HEK293T (cell line): ENCODE measurements at regions not wholly inside any gene's neighbourhood (a gene's known extent, or its start where the extent isn't known, plus 50 kb on each side); places are given as distances from the start of the nearest gene placed in this dataset.
"Not testable (repeated sequence)": the region's sequence is repeated elsewhere in the genome, so short reads cannot be mapped to it uniquely, and the experiment has no call there.

Source experiments
- CTCF ChIA-PET: fragments of 350-600 bp; formaldehyde crosslinking; extraction: SDS; loops from one replicate; lab custom pipeline; 2021; ENCODE audit warnings: antibody characterized with exemption, inconsistent platforms; lab: Yijun Ruan, JAX
- POLR2A ChIA-PET: fragments of 350-600 bp; formaldehyde crosslinking; extraction: SDS; loops from one replicate; lab custom pipeline; 2020; ENCODE audit warnings: antibody characterized with exemption, inconsistent platforms; lab: Yijun Ruan, JAX
- DNase-seq: peaks from one replicate; pipeline ENCODE4 v3.0.0; 2012; ENCODE audit warnings: mixed read lengths; ENCODE audit errors: extremely low spot score
- ARNT ChIP-seq: fragments of 450-650 bp; IDR thresholded peaks from 2 replicates; pipeline ENCODE4 v1.6.1; 2017; ENCODE audit warnings: mild to moderate bottlenecking
- BHLHE40 ChIP-seq: fragments of 450-650 bp; IDR thresholded peaks from 2 replicates; pipeline ENCODE4 v1.6.1; 2016; ENCODE audit warnings: mild to moderate bottlenecking, moderate library complexity, borderline replicate concordance
- CTBP1 ChIP-seq: fragments of 450-650 bp; IDR thresholded peaks from 2 replicates; pipeline ENCODE4 v1.6.1; 2016; ENCODE audit warnings: borderline replicate concordance
- ELF4 ChIP-seq: fragments of 450-650 bp; IDR thresholded peaks from 2 replicates; pipeline ENCODE4 v1.6.1; 2017; ENCODE audit warnings: antibody characterized with exemption
- FOXA1 ChIP-seq: fragments of 450-650 bp; IDR thresholded peaks from 2 replicates; pipeline ENCODE4 v1.6.1; 2016; ENCODE audit warnings: mild to moderate bottlenecking
- FOXK2 ChIP-seq: fragments of 450-650 bp; IDR thresholded peaks from 2 replicates; pipeline ENCODE4 v1.6.1; 2016; ENCODE audit warnings: mild to moderate bottlenecking
- FOXM1 ChIP-seq: fragments of 450-650 bp; IDR thresholded peaks from 2 replicates; pipeline ENCODE4 v1.6.1; 2017; ENCODE audit warnings: mild to moderate bottlenecking, borderline replicate concordance
- HDGF ChIP-seq: fragments of 450-650 bp; IDR thresholded peaks from 2 replicates; pipeline ENCODE4 v1.6.1; 2017; ENCODE audit warnings: antibody characterized with exemption, borderline replicate concordance
- L3MBTL2 ChIP-seq: fragments of 450-650 bp; conservative IDR thresholded peaks from 2 replicates; pipeline ENCODE4 v1.6.1; 2016; ENCODE audit warnings: mild to moderate bottlenecking
- LEF1 ChIP-seq: fragments of 450-650 bp; IDR thresholded peaks from 2 replicates; pipeline ENCODE4 v1.6.1; 2017; ENCODE audit warnings: mild to moderate bottlenecking, borderline replicate concordance
- NFRKB ChIP-seq: fragments of 450-650 bp; IDR thresholded peaks from 2 replicates; pipeline ENCODE4 v1.6.1; 2016; ENCODE audit warnings: mild to moderate bottlenecking, moderate library complexity
- SP1 ChIP-seq: fragments of 450-650 bp; IDR thresholded peaks from 2 replicates; pipeline ENCODE4 v1.6.1; 2017
- SUZ12 ChIP-seq: fragments of 450-650 bp; IDR thresholded peaks from 2 replicates; pipeline ENCODE4 v1.6.1; 2016; ENCODE audit warnings: mild to moderate bottlenecking
- TARDBP ChIP-seq: fragments of 450-650 bp; IDR thresholded peaks from 2 replicates; pipeline ENCODE4 v1.6.1; 2016
- ZNF384 ChIP-seq: fragments of 450-650 bp; IDR thresholded peaks from 2 replicates; pipeline ENCODE4 v1.6.1; 2016
- TF ChIP-seq, protein P1 (sequence below): fragments of 450-650 bp; IDR thresholded peaks from 2 replicates; pipeline ENCODE4 v1.6.1; 2016

- no peak for DNase-seq
- TF ChIP-seq NFRKB, result no peak
- TF ChIP-seq TARDBP, result no peak
- TF ChIP-seq, protein P1, sequence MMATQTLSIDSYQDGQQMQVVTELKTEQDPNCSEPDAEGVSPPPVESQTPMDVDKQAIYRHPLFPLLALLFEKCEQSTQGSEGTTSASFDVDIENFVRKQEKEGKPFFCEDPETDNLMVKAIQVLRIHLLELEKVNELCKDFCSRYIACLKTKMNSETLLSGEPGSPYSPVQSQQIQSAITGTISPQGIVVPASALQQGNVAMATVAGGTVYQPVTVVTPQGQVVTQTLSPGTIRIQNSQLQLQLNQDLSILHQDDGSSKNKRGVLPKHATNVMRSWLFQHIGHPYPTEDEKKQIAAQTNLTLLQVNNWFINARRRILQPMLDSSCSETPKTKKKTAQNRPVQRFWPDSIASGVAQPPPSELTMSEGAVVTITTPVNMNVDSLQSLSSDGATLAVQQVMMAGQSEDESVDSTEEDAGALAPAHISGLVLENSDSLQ, result no peak
- no peak for TF ChIP-seq ELF4
- TF ChIP-seq SP1, result no peak
- POLR2A ChIA-PET, result no interaction called here
- CTCF ChIA-PET, result no interaction called here
Measured at GRCh38 chr17:13417381-13417950, 184.3 kb downstream of the HS3ST3A1 start.

DNA sequence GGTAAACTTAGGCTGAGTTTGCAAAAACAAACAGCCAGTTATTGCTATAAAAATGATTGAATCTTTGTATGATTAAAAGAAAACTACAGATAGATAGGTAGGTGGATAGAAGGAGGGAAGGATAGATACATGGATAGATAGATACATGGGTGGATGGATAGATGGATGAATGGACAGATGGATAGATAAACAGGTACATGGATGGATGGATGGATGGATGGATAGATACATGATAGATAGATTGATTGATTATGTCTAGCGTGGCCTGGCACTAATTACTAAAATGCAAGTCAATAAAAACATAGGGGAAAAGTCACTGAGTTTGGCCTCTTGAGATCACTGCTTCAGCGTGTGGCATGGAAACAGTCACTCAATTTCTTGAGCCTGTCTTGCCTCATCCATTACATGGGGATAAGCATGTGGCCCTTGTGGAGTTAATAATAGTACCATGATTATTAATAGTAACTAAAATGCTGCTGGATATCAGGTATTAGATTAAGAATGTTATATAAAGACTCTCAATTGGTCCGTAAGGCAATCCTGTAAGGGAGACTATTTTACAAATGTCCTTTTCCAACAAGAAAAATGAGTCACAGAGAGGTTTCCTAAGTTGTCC lies 184.9 kb downstream of the HS3ST3A1 start:
- ChIA-PET POLR2A (no interaction called here), CTCF (no interaction called here)
- TF ChIP-seq, protein P1, result no peak
- no peak for DNase-seq

DNA sequence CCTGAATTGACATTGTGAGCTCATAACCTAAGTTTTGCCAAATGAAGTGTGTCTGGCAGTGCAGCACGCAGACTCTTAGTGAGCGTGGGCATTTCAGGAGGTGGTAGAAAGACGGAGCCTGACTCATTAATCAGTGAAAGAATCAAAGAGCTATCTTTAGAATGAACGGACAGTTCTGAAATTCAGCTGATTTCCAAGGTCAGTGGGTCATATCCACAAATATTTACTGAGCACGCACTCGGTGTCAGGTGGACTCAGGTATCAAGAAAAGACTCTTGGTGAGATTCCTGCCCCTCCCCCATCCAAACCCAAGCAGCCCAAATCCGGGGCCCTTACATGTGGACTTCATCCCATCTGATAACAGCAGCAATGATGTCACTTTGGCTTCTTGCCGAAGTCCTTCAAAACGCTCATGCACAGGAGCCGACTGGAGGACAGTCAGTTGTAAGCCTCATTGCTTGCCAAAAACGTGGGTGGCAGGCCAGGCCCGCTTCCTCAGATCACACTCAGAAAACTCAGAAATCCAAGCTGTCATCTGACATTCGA lies 185.8 kb downstream of the HS3ST3A1 start:
- peak; percentile 11 for DNase-seq
- no peak for TF ChIP-seq TARDBP
- ChIA-PET CTCF (no interaction called here), POLR2A (no interaction called here)

- DNase-seq, POLR2A ChIA-PET, CTCF ChIA-PET: not testable (repeated sequence)
Measured at GRCh38 chr17:13415200-13415599, 186.5 kb downstream of the HS3ST3A1 start.

GRCh38 chr17:13413001-13413400 lies 188.7 kb downstream of the HS3ST3A1 start:
- no peak for DNase-seq
- TF ChIP-seq SUZ12 (no peak), BHLHE40 (no peak), ZNF384 (no peak), FOXM1 (no peak), FOXA1 (no peak), TARDBP (no peak), SP1 (no peak), NFRKB (no peak), LEF1 (no peak)
- TF ChIP-seq, protein P1, result no peak
- ChIA-PET POLR2A (no interaction called here), CTCF (no interaction called here)

DNA sequence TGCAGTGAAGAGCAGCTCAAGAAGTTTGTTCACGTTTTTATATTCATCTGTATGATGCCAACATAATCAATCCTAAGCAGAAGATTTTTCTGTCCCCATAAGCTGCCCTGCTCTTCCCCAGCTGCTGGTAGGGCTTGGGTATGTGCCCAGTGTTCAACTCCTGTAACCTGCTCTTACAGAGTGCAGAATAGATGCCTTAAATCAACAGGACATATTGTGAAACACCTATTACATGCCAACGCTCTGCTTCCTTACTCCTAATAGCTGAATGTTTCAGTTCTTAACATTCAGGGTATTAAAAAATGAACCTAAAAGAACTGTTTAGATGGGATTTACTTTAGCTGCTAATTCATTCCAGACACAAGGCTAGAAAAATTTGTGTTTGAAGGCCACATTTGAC lies 190.9 kb downstream of the HS3ST3A1 start:
- POLR2A ChIA-PET, result no interaction called here
- TF ChIP-seq NFRKB, result no peak
- no peak for TF ChIP-seq HDGF
- TF ChIP-seq ARNT, result no peak
- no peak for TF ChIP-seq FOXK2
- no peak for TF ChIP-seq FOXA1
- TF ChIP-seq ZNF384, result no peak
- TF ChIP-seq L3MBTL2, result no peak
- no peak for TF ChIP-seq TARDBP
- TF ChIP-seq, protein P1, result no peak
- no peak for TF ChIP-seq SP1
- TF ChIP-seq BHLHE40, result no peak
- TF ChIP-seq LEF1, result no peak
- no peak for DNase-seq
- CTCF ChIA-PET, result no interaction called here

- CTCF ChIA-PET, result no interaction called here
- no peak for DNase-seq
- POLR2A ChIA-PET, result interaction anchor here (1.5 kb wide), 1 partner anchor 16 kb away, joined by 3 read pairs; no protein-coding TSS in a partner anchor
- TF ChIP-seq ELF4 (no peak), HDGF (no peak), CTBP1 (no peak), FOXM1 (no peak), NFRKB (no peak), TARDBP (no peak), BHLHE40 (no peak), SP1 (no peak), ARNT (no peak), LEF1 (no peak), FOXK2 (no peak)
- TF ChIP-seq, protein P1, result no peak
Measured at GRCh38 chr17:13410214-13410613, 191.5 kb downstream of the HS3ST3A1 start.
